ENCODE measurements at regions not wholly inside any gene's neighbourhood (a gene's known extent, or its start where the extent isn't known, plus 50 kb on each side); places are given as distances from the start of the nearest gene placed in this dataset.

DNA sequence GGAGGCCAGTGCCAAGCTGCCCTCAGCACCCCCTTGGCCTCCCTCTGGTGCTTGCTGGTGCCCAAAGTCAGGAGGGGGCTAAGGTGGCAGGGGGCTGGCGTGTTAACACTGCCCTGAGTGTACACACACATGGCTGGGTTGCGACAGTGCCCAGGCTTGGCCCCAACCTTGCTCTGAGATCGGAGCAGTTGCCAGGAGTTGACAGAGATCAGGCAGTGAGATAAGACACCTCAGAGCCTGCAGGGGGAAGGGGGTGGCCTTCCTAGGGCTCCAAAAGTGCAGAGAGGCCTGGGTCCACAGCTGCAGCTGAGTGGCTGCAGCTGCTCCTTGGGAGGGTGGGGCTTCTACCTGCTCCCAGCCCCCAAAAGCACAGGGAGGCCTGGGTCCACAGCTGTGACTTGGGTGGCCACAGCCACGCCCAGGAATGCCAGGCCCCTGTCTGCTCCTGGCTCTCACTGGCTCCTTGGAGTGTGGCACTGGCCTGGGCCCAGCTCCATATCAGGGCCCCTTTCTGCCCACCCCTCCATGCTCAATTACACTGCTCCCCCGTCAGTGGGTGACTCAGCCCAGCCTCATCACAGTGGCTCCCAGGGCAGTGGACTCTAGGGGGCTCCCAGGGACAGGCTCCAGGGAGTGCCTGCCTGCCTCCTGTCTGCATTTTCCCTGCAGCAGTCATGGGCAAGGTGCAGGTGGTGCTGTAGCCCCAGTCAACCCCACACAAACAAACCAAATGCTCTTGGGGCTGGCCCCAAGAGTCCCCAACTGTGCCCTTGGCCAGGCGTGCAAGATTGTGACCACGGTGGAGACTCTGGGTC lies 56.4 kb upstream of the C15orf39 start (continued):
- no peak for TF ChIP-seq ZNF678 (CRISPR knock-in tag; IDR thresholded peaks at IDR 0.05)
- TF ChIP-seq, protein P1, sequence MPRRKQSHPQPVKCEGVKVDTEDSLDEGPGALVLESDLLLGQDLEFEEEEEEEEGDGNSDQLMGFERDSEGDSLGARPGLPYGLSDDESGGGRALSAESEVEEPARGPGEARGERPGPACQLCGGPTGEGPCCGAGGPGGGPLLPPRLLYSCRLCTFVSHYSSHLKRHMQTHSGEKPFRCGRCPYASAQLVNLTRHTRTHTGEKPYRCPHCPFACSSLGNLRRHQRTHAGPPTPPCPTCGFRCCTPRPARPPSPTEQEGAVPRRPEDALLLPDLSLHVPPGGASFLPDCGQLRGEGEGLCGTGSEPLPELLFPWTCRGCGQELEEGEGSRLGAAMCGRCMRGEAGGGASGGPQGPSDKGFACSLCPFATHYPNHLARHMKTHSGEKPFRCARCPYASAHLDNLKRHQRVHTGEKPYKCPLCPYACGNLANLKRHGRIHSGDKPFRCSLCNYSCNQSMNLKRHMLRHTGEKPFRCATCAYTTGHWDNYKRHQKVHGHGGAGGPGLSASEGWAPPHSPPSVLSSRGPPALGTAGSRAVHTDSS (CRISPR knock-in tag; conservative IDR thresholded peaks at IDR 0.05), result no peak
- TF ChIP-seq MAFF (IDR thresholded peaks at IDR 0.05; ENCODE audit: low read depth, low read length), result no peak
- peak; percentile 17; the same call in 1 of the 2 replicates for TF ChIP-seq MYC (CRISPR knock-in tag; IDR thresholded peaks at IDR 0.05; ENCODE audit: borderline replicate concordance)
- TF ChIP-seq RFX3 (CRISPR knock-in tag; IDR thresholded peaks at IDR 0.05), result no peak
- TF ChIP-seq, protein P2, sequence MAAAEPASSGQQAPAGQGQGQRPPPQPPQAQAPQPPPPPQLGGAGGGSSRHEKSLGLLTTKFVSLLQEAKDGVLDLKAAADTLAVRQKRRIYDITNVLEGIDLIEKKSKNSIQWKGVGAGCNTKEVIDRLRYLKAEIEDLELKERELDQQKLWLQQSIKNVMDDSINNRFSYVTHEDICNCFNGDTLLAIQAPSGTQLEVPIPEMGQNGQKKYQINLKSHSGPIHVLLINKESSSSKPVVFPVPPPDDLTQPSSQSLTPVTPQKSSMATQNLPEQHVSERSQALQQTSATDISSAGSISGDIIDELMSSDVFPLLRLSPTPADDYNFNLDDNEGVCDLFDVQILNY (CRISPR knock-in tag; conservative IDR thresholded peaks at IDR 0.05), result no peak
- TF ChIP-seq ZNF382 (CRISPR knock-in tag; IDR thresholded peaks at IDR 0.05; ENCODE audit: borderline replicate concordance), result no peak
- no peak for TF ChIP-seq HMG20A (CRISPR knock-in tag; IDR thresholded peaks at IDR 0.05; ENCODE audit: borderline replicate concordance)
- TF ChIP-seq MATR3 (CRISPR knock-in tag; IDR thresholded peaks at IDR 0.05), result no peak
- no peak for TF ChIP-seq SP2 (CRISPR knock-in tag; IDR thresholded peaks at IDR 0.05)
- peak; percentile 67; the same call in 1 of the 2 replicates for TF ChIP-seq ZNF264 (CRISPR knock-in tag; IDR thresholded peaks at IDR 0.05)
- TF ChIP-seq ZNF12 (CRISPR knock-in tag; IDR thresholded peaks at IDR 0.05), result no peak
- no peak for TF ChIP-seq NFATC3 (CRISPR knock-in tag; IDR thresholded peaks at IDR 0.05)
- TF ChIP-seq SAP130 (CRISPR knock-in tag; IDR thresholded peaks at IDR 0.05; ENCODE audit: low read depth), result peak; percentile 49
- TF ChIP-seq, protein P3, sequence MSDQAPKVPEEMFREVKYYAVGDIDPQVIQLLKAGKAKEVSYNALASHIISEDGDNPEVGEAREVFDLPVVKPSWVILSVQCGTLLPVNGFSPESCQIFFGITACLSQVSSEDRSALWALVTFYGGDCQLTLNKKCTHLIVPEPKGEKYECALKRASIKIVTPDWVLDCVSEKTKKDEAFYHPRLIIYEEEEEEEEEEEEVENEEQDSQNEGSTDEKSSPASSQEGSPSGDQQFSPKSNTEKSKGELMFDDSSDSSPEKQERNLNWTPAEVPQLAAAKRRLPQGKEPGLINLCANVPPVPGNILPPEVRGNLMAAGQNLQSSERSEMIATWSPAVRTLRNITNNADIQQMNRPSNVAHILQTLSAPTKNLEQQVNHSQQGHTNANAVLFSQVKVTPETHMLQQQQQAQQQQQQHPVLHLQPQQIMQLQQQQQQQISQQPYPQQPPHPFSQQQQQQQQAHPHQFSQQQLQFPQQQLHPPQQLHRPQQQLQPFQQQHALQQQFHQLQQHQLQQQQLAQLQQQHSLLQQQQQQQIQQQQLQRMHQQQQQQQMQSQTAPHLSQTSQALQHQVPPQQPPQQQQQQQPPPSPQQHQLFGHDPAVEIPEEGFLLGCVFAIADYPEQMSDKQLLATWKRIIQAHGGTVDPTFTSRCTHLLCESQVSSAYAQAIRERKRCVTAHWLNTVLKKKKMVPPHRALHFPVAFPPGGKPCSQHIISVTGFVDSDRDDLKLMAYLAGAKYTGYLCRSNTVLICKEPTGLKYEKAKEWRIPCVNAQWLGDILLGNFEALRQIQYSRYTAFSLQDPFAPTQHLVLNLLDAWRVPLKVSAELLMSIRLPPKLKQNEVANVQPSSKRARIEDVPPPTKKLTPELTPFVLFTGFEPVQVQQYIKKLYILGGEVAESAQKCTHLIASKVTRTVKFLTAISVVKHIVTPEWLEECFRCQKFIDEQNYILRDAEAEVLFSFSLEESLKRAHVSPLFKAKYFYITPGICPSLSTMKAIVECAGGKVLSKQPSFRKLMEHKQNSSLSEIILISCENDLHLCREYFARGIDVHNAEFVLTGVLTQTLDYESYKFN (CRISPR knock-in tag; conservative IDR thresholded peaks at IDR 0.05), result peak; percentile 57; the same call in 1 of the 2 replicates
- TF ChIP-seq, protein P4, sequence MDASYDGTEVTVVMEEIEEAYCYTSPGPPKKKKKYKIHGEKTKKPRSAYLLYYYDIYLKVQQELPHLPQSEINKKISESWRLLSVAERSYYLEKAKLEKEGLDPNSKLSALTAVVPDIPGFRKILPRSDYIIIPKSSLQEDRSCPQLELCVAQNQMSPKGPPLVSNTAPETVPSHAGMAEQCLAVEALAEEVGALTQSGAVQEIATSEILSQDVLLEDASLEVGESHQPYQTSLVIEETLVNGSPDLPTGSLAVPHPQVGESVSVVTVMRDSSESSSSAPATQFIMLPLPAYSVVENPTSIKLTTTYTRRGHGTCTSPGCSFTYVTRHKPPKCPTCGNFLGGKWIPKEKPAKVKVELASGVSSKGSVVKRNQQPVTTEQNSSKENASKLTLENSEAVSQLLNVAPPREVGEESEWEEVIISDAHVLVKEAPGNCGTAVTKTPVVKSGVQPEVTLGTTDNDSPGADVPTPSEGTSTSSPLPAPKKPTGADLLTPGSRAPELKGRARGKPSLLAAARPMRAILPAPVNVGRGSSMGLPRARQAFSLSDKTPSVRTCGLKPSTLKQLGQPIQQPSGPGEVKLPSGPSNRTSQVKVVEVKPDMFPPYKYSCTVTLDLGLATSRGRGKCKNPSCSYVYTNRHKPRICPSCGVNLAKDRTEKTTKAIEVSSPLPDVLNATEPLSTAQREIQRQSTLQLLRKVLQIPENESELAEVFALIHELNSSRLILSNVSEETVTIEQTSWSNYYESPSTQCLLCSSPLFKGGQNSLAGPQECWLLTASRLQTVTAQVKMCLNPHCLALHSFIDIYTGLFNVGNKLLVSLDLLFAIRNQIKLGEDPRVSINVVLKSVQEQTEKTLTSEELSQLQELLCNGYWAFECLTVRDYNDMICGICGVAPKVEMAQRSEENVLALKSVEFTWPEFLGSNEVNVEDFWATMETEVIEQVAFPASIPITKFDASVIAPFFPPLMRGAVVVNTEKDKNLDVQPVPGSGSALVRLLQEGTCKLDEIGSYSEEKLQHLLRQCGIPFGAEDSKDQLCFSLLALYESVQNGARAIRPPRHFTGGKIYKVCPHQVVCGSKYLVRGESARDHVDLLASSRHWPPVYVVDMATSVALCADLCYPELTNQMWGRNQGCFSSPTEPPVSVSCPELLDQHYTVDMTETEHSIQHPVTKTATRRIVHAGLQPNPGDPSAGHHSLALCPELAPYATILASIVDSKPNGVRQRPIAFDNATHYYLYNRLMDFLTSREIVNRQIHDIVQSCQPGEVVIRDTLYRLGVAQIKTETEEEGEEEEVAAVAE (CRISPR knock-in tag; IDR thresholded peaks at IDR 0.05; ENCODE audit: borderline replicate concordance), result no peak
- TF ChIP-seq FOSL2 (CRISPR knock-in tag; IDR thresholded peaks at IDR 0.05), result peak; percentile 92
- no peak for TF ChIP-seq KLF6 (CRISPR knock-in tag; IDR thresholded peaks at IDR 0.05)
- no peak for TF ChIP-seq ZSCAN30 (CRISPR knock-in tag; IDR thresholded peaks at IDR 0.05)
- no peak for TF ChIP-seq RELA (CRISPR knock-in tag; IDR thresholded peaks at IDR 0.05)

Data from HepG2 (cell line).